Parathyroid adenoma (tissue), 2 donors: ENCODE measurements at regions not wholly inside any gene's neighbourhood (a gene's known extent, or its start where the extent isn't known, plus 50 kb on each side); places are given as distances from the start of the nearest gene placed in this dataset.

Source experiments
- H2AFZ ChIP-seq: fragments of 300-600 bp; sonication (generic); one replicate; pipeline ENCODE4 v1.7.0; 2017; ENCODE audit warnings: antibody characterized with exemption, mild to moderate bottlenecking
- H3K27ac ChIP-seq: fragments of 300-600 bp; sonication (generic); one replicate; pipeline ENCODE4 v1.7.0; 2017
- H3K27me3 ChIP-seq: fragments of 300-600 bp; sonication (generic); one replicate; pipeline ENCODE4 v1.7.0; 2017; ENCODE audit warnings: low read length; ENCODE audit not compliant: control insufficient read depth, insufficient read depth
- H3K36me3 ChIP-seq: fragments of 300-600 bp; sonication (generic); one replicate; pipeline ENCODE4 v1.7.0; 2017; ENCODE audit warnings: low read length; ENCODE audit not compliant: control insufficient read depth, insufficient read depth
- H3K4me1 ChIP-seq: fragments of 300-600 bp; sonication (generic); one replicate; pipeline ENCODE4 v1.7.0; 2017; ENCODE audit warnings: control low read depth
- H3K4me2 ChIP-seq: fragments of 300-600 bp; sonication (generic); one replicate; pipeline ENCODE4 v1.7.0; 2017; ENCODE audit warnings: low read length
- H3K4me3 ChIP-seq: fragments of 300-600 bp; sonication (generic); one replicate; pipeline ENCODE4 v1.7.0; 2017; ENCODE audit warnings: low read depth, low read length
- H3K79me2 ChIP-seq: fragments of 300-600 bp; sonication (generic); one replicate; pipeline ENCODE4 v1.7.0; 2017; ENCODE audit warnings: control low read depth
- H3K9ac ChIP-seq: fragments of 300-600 bp; sonication (generic); one replicate; pipeline ENCODE4 v1.7.0; 2017; ENCODE audit warnings: mild to moderate bottlenecking
- H3K9me3 ChIP-seq: fragments of 300-600 bp; sonication (generic); one replicate; pipeline ENCODE4 v1.7.0; 2017; ENCODE audit warnings: low read length; ENCODE audit not compliant: control insufficient read depth
- TF ChIP-seq, protein P1 (sequence below): fragments of 300-600 bp; sonication (generic); IDR thresholded peaks from one replicate; pipeline ENCODE4 v1.7.0; 2017; ENCODE audit warnings: antibody characterized with exemption, mild to moderate bottlenecking
- donor health status: primary hyperparathyroidism.

DNA sequence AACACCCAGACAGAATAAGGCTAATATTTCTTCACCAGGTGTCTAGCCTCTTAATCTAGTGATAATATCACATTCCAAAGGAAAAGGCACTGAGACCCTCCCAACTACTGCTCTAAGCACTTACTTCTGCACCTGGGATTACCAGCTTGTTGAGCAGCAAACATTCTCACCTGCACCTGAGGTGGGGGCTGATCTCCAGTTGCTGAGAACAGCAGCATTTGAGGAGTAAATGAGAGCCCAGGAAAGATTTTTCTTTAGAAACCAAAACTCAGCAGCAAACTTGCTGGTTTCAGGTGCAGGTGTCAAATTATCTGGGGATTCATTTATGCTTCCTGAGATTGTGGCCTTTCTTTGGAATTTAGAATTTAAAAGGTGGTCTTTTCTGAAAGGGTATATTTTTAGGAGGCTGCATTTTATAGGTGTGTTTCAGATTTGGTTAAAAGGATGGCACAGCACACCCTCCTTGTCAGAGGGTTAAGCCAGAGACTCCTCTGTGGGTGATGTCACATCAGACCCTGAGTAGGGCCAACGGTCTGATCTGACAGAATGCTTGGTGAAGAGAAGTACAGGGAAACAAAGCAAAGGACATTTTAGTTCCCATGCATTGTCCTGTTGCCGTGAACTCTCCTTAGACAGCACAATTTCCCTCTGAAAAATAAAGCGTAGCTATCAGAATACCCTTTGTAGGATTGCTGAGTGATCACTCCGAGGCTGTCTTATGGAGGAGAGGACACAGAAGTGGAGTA lies 411.0 kb upstream of the ATP11B start:
- Histone ChIP-seq H3K79me2 (no peaks in the 10 kb centered on the region), H2AFZ (no peak overlapping the region), H3K9ac (no peak overlapping the region), H3K9me3 (no peaks in the 10 kb centered on the region), H3K4me1 (no peaks in the 10 kb centered on the region), H3K27me3 (peaks cover 3% of the 10 kb centered on the region), H3K4me2 (no peak overlapping the region), H3K36me3 (no peaks in the 10 kb centered on the region), H3K27ac (no peak overlapping the region), H3K4me3 (no peak overlapping the region)
- TF ChIP-seq, protein P1, sequence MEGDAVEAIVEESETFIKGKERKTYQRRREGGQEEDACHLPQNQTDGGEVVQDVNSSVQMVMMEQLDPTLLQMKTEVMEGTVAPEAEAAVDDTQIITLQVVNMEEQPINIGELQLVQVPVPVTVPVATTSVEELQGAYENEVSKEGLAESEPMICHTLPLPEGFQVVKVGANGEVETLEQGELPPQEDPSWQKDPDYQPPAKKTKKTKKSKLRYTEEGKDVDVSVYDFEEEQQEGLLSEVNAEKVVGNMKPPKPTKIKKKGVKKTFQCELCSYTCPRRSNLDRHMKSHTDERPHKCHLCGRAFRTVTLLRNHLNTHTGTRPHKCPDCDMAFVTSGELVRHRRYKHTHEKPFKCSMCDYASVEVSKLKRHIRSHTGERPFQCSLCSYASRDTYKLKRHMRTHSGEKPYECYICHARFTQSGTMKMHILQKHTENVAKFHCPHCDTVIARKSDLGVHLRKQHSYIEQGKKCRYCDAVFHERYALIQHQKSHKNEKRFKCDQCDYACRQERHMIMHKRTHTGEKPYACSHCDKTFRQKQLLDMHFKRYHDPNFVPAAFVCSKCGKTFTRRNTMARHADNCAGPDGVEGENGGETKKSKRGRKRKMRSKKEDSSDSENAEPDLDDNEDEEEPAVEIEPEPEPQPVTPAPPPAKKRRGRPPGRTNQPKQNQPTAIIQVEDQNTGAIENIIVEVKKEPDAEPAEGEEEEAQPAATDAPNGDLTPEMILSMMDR = no peak

DNA sequence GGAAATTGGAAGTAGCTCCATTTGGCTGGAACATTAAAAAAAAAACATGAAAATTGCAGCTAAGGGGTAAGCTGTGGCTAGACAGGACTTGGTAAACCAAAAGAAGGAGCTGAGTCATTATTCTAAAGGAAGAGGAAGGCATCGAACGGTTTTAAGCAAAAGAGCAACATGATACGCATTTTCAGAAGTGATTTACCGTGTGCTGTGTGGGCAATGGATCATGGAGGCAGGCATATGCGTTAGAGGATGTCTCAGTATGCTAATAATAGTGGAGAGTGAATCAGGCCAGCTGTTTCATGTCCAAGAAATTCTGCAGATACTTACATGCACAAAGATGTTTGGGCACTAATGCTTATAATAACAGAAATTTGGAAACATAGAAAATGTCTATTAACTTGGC lies 409.1 kb upstream of the ATP11B start:
- H3K27me3 ChIP-seq = no peaks in the 10 kb centered on the region
- H3K4me1 ChIP-seq = no peaks in the 10 kb centered on the region
- TF ChIP-seq, protein P1 = no peak
- H3K36me3 ChIP-seq = no peaks in the 10 kb centered on the region
- no peaks in the 10 kb centered on the region for H3K9me3 ChIP-seq
- H3K4me2 ChIP-seq = no peak overlapping the region
- H3K27ac ChIP-seq = no peak overlapping the region
- no peak overlapping the region for H3K9ac ChIP-seq
- H3K4me3 ChIP-seq = no peak overlapping the region
- H2AFZ ChIP-seq = no peak overlapping the region
- H3K79me2 ChIP-seq = no peaks in the 10 kb centered on the region

DNA sequence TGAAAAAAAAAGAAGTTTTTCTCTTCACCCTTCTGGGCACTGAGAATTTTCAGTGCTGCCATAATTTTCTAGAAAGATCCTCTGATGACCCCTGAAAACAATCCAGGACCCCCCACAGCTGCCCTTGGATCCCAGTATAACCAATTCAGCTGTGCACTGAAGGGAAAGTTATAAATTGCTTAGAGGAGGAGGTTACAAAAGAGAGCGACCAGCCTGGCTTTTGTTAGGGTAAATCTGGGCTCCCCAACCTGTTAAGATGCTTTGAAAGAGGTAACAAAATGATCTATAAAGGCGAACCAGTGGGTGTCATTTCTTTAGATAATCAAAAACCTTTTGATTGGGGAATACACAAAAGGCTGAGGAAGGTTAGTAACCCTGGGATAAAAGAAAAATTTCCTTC lies 407.9 kb upstream of the ATP11B start:
- H3K4me2 ChIP-seq = no peak overlapping the region
- no peak overlapping the region for H3K4me3 ChIP-seq
- no peak overlapping the region for H3K27ac ChIP-seq
- H3K9me3 ChIP-seq = no peaks in the 10 kb centered on the region
- no peaks in the 10 kb centered on the region for H3K27me3 ChIP-seq
- TF ChIP-seq, protein P1 = no peak
- H2AFZ ChIP-seq = no peak overlapping the region
- no peaks in the 10 kb centered on the region for H3K36me3 ChIP-seq
- no peaks in the 10 kb centered on the region for H3K79me2 ChIP-seq
- H3K4me1 ChIP-seq = no peaks in the 10 kb centered on the region
- no peak overlapping the region for H3K9ac ChIP-seq

DNA sequence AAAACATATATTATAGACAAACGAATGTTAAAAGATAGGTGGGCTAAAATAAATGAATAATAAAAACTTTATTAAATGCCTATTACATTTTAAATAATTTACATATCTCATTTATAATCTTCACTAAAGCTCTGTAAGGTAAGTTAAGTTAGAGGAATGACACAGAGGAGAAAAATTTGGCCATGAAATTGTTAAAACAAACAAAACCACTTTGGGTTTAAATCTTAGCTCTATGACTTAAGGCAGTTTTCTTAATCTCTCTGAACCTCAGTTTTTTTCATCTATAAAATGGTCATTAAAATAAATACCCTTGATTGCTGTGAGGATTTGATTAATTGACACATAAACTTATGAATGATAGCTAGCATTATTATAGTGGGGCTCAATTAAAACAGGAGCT lies 404.8 kb upstream of the ATP11B start:
- TF ChIP-seq, protein P1 = no peak
- Histone ChIP-seq H3K9ac (no peak overlapping the region), H3K4me2 (no peak overlapping the region)

More for the DNA sequence above, 404.8 kb upstream of the ATP11B start:
- Histone ChIP-seq H3K36me3 (no peaks in the 10 kb centered on the region), H3K27me3 (no peaks in the 10 kb centered on the region), H3K27ac (no peak overlapping the region), H3K9me3 (no peaks in the 10 kb centered on the region), H2AFZ (no peak overlapping the region), H3K4me3 (no peak overlapping the region), H3K79me2 (no peaks in the 10 kb centered on the region), H3K4me1 (no peaks in the 10 kb centered on the region)
